Activated CD8-positive, alpha-beta memory T cell treated with anti-CD3 and anti-CD28 coated beads, Interleukin-2, amount 50 U/mL, for 24 hours (primary cell): ENCODE measurements at regions not wholly inside any gene's neighbourhood (a gene's known extent, or its start where the extent isn't known, plus 50 kb on each side); places are given as distances from the start of the nearest gene placed in this dataset.

Source experiments
- DNase-seq: peaks from one replicate; pipeline ENCODE4 v3.0.0-alpha.2; 2020; ENCODE audit errors: extremely low read depth

DNA sequence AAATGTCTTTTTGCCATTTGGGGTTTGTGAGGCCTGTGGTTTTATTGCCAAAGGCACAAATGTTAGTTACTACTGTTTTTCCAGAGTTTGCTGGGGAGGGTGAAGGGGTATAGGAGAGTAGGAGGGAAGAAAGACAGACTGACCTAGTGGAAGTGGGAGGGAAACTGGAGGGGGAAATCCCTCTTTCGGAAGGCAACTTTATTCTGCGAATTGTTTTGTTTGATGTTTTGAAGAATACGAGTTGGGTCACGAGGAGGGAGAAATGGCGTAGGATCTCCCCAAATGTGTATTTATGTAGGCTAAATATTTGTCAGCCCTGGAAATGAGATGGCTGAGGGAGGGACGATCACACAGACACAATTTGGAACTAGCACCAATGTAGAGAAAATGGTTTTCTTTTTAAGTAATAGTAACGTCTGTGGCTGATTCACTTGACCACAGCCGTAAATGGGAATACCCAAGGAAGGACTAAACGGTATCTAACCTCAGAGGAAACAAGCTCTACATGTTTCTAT, 172.3 kb downstream of the ICOS start:
- DNase-seq, result no peak

GRCh38 chr2:204109681-204110080, 173.1 kb downstream of the ICOS start:
- DNase-seq, result no peak

GRCh38 chr2:204110338-204110741, 173.8 kb downstream of the ICOS start:
- no peak for DNase-seq

DNA sequence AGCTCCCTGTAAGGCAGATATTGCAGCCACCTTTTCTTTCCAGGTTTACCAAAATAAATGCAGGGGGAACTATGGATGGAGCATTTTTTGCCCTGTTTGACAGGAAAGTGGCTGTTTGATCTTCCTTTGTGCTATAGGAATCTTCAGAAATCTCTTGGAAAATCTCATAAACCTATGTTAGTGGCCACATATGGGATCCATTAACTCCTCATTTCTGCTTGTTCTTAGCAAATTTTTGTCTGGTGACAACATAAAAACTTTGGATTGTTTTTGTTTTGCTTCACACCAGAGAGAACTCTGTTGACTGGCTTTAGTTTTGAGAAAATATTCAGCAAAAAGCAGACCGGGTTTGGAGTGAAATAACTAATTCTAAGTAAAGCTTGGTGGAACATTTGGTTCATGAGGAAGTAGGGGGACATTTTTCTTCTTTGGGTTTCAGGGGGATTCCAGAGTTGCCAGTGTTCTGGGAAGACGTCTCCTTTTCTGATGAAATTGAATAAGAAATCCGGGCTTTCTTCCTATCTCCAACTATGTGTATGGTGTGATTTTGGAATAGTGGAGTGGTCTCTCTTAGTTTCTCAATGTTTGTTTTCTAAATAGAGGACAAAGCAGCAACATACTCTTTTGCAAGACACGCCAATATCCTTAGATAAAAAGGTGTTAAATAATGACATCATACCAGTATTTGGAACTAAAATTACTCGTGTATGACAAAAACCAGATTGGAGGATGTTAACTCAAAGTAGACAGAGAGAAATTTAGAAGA, 174.4 kb downstream of the ICOS start:
- no peak for DNase-seq

- no peak for DNase-seq
These were observed 175.7 kb downstream of the ICOS start for GRCh38 chr2:204112084-204112770.

- no peak for DNase-seq
These were observed 178.0 kb downstream of the ICOS start for GRCh38 chr2:204114295-204115136.

GRCh38 chr2:204115137-204116056, 178.8 kb downstream of the ICOS start:
- DNase-seq, result no peak

- no peak for DNase-seq
These were observed 179.7 kb downstream of the ICOS start for GRCh38 chr2:204116159-204116792.

GRCh38 chr2:204122425-204122824, 185.9 kb downstream of the ICOS start:
- no peak for DNase-seq

GRCh38 chr2:204124140-204124750, 187.7 kb downstream of the ICOS start:
- DNase-seq, result no peak

DNA sequence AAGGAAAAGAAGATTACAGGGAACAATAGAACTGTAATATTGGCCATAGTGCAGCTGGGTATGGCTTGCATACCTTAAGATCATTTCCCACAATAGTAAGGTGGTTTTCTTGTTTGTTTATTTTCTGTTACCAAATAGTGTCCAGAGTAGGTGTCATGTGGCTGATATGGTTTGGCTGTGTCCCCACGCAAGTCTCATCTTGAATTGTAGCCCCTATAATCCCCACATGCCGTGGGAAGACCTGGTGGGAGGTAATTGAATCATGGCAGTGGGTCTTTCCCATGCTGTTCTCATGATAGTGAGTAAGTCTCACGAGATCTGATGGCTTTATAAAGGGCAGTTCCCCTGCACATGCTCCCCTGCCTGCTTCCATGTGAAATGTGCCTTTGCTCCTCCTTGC, 190.1 kb downstream of the ICOS start:
- no peak for DNase-seq

- DNase-seq, result no peak
These were observed 190.7 kb downstream of the ICOS start for GRCh38 chr2:204127238-204127637.

DNA sequence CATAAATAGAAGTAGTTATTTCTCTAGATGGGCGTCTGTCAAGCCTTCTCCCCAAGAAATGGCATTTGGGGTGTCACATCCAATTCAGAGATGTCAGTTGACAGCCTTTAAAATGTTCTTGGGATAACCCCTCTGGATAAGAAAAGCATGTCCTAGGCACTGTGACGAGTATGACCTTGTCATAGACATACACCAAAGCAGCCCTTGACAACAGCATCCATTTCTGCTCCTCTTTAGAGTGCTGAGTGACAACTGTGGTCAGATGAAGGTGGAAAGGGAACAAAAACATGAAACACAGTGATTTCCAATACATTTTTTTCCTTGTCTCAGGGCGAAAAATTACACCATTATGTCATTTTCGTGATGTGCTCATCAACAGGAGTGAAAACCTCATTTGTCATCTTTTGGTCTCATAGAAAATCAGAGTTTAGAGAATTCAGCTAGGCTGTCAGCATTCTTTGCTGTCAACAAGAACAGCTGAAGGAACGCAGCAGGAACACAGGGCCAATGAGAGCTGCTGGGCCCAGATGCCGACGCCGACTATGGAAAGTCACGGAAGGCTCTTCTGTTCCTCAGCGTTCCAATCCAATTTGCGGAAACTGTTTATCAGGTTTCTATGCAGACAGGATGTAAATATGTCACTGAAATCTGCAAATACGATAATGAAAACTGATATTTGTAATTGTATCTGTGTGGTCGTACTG, 193.2 kb downstream of the ICOS start:
- no peak for DNase-seq

GRCh38 chr2:204131621-204132020, 195.1 kb downstream of the ICOS start:
- no peak for DNase-seq

- DNase-seq, result no peak
These were observed 196.9 kb downstream of the ICOS start for GRCh38 chr2:204133476-204133875.

GRCh38 chr2:204134421-204134820, 197.9 kb downstream of the ICOS start:
- DNase-seq, result no peak

GRCh38 chr2:204135752-204136151, 199.2 kb downstream of the ICOS start:
- DNase-seq, result no peak

DNA sequence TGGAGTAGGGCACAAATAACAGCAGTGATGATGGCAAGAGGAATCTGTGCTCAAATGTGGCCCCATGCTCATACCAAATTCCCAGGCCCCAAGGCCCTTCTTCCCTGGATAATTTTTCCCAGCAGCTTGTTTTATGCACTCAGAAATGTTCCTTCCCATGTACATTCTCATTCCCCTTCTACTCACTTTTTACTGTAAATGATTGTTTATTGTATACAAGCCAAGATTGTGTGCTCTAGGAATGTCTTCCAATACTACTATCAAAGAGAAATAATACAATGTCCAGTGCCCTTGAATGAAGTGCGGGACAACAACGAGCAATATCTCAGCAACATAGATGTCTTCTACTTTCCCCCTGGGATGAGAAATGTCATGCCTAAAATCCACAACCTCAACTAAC, 201.6 kb downstream of the ICOS start:
- DNase-seq, result no peak

DNA sequence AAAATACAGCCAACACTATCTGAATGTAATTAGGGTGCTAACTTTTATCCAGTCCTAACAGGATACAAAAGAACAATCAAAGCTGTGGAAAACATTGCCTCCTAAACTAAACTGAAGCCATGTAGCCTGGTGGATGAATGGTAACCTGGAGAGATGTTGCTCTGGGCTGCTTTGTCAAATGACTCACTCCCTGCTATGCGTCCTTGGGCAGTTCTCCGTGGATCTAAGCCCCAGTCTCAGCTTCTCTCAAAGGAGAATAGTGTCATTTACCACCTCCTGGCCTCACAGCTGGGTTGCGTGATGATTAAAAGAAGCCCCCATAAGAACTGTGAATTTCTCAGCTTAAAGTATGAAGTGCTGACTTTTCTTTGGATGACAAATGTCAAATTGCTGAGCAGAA, 203.7 kb downstream of the ICOS start:
- no peak for DNase-seq
